ENCODE measurements at regions not wholly inside any gene's neighbourhood (a gene's known extent, or its start where the extent isn't known, plus 50 kb on each side); places are given as distances from the start of the nearest gene placed in this dataset.
"Not testable (repeated sequence)": the region's sequence is repeated elsewhere in the genome, so short reads cannot be mapped to it uniquely, and the experiment has no call there.

GRCh38 chr1:221284028-221284427, 404.8 kb downstream of the HLX start:
- no peak for TF ChIP-seq POLR2A (IDR thresholded peaks at IDR 0.05)
- TF ChIP-seq, protein P1, sequence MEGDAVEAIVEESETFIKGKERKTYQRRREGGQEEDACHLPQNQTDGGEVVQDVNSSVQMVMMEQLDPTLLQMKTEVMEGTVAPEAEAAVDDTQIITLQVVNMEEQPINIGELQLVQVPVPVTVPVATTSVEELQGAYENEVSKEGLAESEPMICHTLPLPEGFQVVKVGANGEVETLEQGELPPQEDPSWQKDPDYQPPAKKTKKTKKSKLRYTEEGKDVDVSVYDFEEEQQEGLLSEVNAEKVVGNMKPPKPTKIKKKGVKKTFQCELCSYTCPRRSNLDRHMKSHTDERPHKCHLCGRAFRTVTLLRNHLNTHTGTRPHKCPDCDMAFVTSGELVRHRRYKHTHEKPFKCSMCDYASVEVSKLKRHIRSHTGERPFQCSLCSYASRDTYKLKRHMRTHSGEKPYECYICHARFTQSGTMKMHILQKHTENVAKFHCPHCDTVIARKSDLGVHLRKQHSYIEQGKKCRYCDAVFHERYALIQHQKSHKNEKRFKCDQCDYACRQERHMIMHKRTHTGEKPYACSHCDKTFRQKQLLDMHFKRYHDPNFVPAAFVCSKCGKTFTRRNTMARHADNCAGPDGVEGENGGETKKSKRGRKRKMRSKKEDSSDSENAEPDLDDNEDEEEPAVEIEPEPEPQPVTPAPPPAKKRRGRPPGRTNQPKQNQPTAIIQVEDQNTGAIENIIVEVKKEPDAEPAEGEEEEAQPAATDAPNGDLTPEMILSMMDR (IDR thresholded peaks at IDR 0.05 in 4 of 5, conservative IDR thresholded peaks at IDR 0.05 in 1 of 5): no peak
- H3K36me3 ChIP-seq: no peaks in the 10 kb centered on the region
- H3K4me3 ChIP-seq: no peak overlapping the region
- H3K27ac ChIP-seq: no peak overlapping the region
- H3K4me1 ChIP-seq: no peaks in the 10 kb centered on the region
- H3K9me3 ChIP-seq: no peaks in the 10 kb centered on the region
- intact Hi-C loops (cut with DNase I; ENCODE audit: low total_unique reads) (no loop called here), in situ Hi-C loops (cut with MboI; ENCODE audit: low sequenced_read_pairs in 4 of 4) (no loop called here)
- ATAC-seq (no peak), DNase-seq (no peak)
- H3K27me3 ChIP-seq: no peaks in the 10 kb centered on the region

GRCh38 chr1:221284991-221285390, 405.7 kb downstream of the HLX start:
- H3K4me1 ChIP-seq; in situ Hi-C loops (cut with MboI; ENCODE audit: low sequenced_read_pairs in 4 of 4); H3K36me3 ChIP-seq; H3K27me3 ChIP-seq; H3K9me3 ChIP-seq; DNase-seq; H3K27ac ChIP-seq; ATAC-seq; H3K4me3 ChIP-seq; intact Hi-C loops (cut with DNase I; ENCODE audit: low total_unique reads): not testable (repeated sequence)

- H3K27ac ChIP-seq; H3K27me3 ChIP-seq; H3K9me3 ChIP-seq; H3K36me3 ChIP-seq; in situ Hi-C loops (cut with MboI; ENCODE audit: low sequenced_read_pairs in 4 of 4); DNase-seq; H3K4me3 ChIP-seq; H3K4me1 ChIP-seq; ATAC-seq; intact Hi-C loops (cut with DNase I; ENCODE audit: low total_unique reads): not testable (repeated sequence)
These were observed 406.4 kb downstream of the HLX start for GRCh38 chr1:221285458-221286210.

- H3K9me3 ChIP-seq: no peaks in the 10 kb centered on the region
- intact Hi-C loops (cut with DNase I; ENCODE audit: low total_unique reads): no loop called here
- DNase-seq (no peak), ATAC-seq (no peak)
- H3K36me3 ChIP-seq: no peaks in the 10 kb centered on the region
- H3K27ac ChIP-seq: no peak overlapping the region
- no peaks in the 10 kb centered on the region for H3K27me3 ChIP-seq
- in situ Hi-C loops (cut with MboI; ENCODE audit: low sequenced_read_pairs in 4 of 4): no loop called here
- no peak for TF ChIP-seq POLR2A (IDR thresholded peaks at IDR 0.05)
- TF ChIP-seq, protein P1 (IDR thresholded peaks at IDR 0.05 in 4 of 5, conservative IDR thresholded peaks at IDR 0.05 in 1 of 5): no peak
- H3K4me1 ChIP-seq: no peaks in the 10 kb centered on the region
- no peak overlapping the region for H3K4me3 ChIP-seq
These were observed 407.2 kb downstream of the HLX start for GRCh38 chr1:221286399-221286798.

DNA sequence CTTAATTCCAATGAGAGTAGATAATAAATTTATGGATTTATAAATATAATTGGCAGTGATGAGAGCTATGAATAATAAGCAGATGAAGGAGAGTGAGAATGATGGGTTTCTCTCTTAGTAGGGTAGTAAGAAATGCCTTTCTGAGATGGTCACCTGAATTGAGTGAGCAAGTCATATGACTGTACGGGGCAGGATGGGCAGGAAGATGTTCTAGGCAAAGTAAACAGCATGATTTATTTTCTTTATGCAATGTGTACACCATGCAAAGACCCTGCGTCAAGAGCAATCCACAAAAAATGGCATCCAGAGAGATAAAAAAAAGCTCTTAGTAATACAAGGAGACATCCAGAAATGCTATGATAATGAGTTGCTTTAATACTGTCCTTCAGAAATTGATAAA, 409.9 kb downstream of the HLX start:
- in situ Hi-C loops (cut with MboI; ENCODE audit: low sequenced_read_pairs in 4 of 4): no loop called here

More for the DNA sequence above, 409.9 kb downstream of the HLX start:
- Histone ChIP-seq H3K4me1 (no peaks in the 10 kb centered on the region), H3K4me3 (no peak overlapping the region), H3K27ac (no peak overlapping the region), H3K36me3 (no peaks in the 10 kb centered on the region), H3K9me3 (no peaks in the 10 kb centered on the region), H3K27me3 (no peaks in the 10 kb centered on the region)
- no peak for DNase-seq
- no peak for ATAC-seq
- TF ChIP-seq POLR2A (IDR thresholded peaks at IDR 0.05): no peak
- TF ChIP-seq, protein P1 (IDR thresholded peaks at IDR 0.05 in 4 of 5, conservative IDR thresholded peaks at IDR 0.05 in 1 of 5): no peak
- intact Hi-C loops (cut with DNase I; ENCODE audit: low total_unique reads): no loop called here
